AG09309 (cell line): ENCODE measurements at regions not wholly inside any gene's neighbourhood (a gene's known extent, or its start where the extent isn't known, plus 50 kb on each side); places are given as distances from the start of the nearest gene placed in this dataset.

Experiments
- DNase-seq: peaks from one replicate; pipeline ENCODE4 v3.0.0-alpha.2; 2010; ENCODE audit warnings: low read depth
- H3K4me3 ChIP-seq: 2 replicates; pipeline ENCODE4 v1.5.1; 2011; ENCODE audit warnings: mild to moderate bottlenecking, low read depth, low read length, moderate library complexity; ENCODE audit not compliant: control insufficient read depth
- TF ChIP-seq, protein P1 (sequence below): IDR thresholded peaks from 2 replicates; pipeline ENCODE4 v1.5.1; 2011; ENCODE audit warnings: mild to moderate bottlenecking, low read depth, low read length, inconsistent platforms; ENCODE audit not compliant: insufficient read depth, control insufficient read depth; ENCODE audit errors: missing control alignments

- H3K4me3 ChIP-seq: no peak overlapping the region
- TF ChIP-seq, protein P1, sequence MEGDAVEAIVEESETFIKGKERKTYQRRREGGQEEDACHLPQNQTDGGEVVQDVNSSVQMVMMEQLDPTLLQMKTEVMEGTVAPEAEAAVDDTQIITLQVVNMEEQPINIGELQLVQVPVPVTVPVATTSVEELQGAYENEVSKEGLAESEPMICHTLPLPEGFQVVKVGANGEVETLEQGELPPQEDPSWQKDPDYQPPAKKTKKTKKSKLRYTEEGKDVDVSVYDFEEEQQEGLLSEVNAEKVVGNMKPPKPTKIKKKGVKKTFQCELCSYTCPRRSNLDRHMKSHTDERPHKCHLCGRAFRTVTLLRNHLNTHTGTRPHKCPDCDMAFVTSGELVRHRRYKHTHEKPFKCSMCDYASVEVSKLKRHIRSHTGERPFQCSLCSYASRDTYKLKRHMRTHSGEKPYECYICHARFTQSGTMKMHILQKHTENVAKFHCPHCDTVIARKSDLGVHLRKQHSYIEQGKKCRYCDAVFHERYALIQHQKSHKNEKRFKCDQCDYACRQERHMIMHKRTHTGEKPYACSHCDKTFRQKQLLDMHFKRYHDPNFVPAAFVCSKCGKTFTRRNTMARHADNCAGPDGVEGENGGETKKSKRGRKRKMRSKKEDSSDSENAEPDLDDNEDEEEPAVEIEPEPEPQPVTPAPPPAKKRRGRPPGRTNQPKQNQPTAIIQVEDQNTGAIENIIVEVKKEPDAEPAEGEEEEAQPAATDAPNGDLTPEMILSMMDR: no peak
- DNase-seq: no peak
Observed at GRCh38 chr4:141783770-141784169, 147.4 kb downstream of the IL15 start.

GRCh38 chr4:141786946-141787345 lies 150.6 kb downstream of the IL15 start:
- TF ChIP-seq, protein P1: no peak
- H3K4me3 ChIP-seq: no peak overlapping the region
- peak; percentile 37 for DNase-seq

GRCh38 chr4:141788169-141788915 lies 152.0 kb downstream of the IL15 start:
- TF ChIP-seq, protein P1: no peak
- H3K4me3 ChIP-seq: no peak overlapping the region
- no peak for DNase-seq

- TF ChIP-seq, protein P1: no peak
- DNase-seq: no peak
- no peak overlapping the region for H3K4me3 ChIP-seq
Observed at GRCh38 chr4:141789716-141790115, 153.3 kb downstream of the IL15 start.

- no peak for DNase-seq
- H3K4me3 ChIP-seq: no peak overlapping the region
- TF ChIP-seq, protein P1: no peak
Observed at GRCh38 chr4:141792164-141792563, 155.8 kb downstream of the IL15 start.

DNA sequence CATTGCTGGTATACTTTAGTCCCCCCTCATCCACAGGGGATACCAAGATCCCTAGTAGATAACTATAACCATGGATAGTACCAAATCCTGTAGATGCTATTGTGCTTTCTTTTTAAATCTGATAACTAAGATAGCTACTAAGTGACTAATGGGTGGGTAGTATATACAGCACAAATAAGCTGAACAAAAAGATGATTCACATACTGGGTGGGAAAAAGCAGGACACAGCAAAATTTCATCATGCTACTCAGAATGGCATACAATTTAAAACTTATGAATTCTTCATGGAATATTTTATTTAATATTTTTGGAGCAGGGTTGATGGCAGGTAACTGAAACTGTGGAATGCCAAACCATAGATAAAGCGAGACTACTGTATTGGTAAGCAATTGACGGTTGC lies 161.6 kb downstream of the IL15 start:
- TF ChIP-seq, protein P1: no peak
- no peak for DNase-seq
- no peak overlapping the region for H3K4me3 ChIP-seq
